HCT116 (cell line): ENCODE measurements at regions not wholly inside any gene's neighbourhood (a gene's known extent, or its start where the extent isn't known, plus 50 kb on each side); places are given as distances from the start of the nearest gene placed in this dataset.

Experiments
- ATAC-seq: fragments of 200-7000 bp; cut with Tn5 transposase; 2 replicates; pipeline ENCODE4 v1.9.1; 2020; ENCODE audit warnings: mild to moderate bottlenecking, moderate library complexity
- BruUV-seq: library from RNA; stranded (reverse); fragments of 400-500 nt; replicated peaks from 2 replicates; lab custom pipeline; 2021; lab: Mats Ljungman, UMichigan
- CTCF ChIA-PET: fragments of 300-600 bp; sonication (Branson Sonifier 250); formaldehyde crosslinking; loops from one replicate; lab custom pipeline; 2021; ENCODE audit warnings: antibody characterized with exemption; lab: Charles Lee
- POLR2A ChIA-PET: fragments of 300-600, 350-600 bp; sonication (Branson Sonifier 250); formaldehyde crosslinking; loops from one replicate; lab custom pipeline; 2021; ENCODE audit warnings: antibody characterized with exemption; lab: Charles Lee
- RAD21 ChIA-PET, 2 experiments: fragments of 300-600 bp; sonication (Branson Sonifier 250); formaldehyde crosslinking; loops; one replicate each; lab custom pipeline; 2023; ENCODE audit warnings: low total read pairs in 2 of 2; ENCODE audit not compliant: uncharacterized antibody in 2 of 2, unreplicated experiment in 2 of 2, low non-redundant PET in 1 of 2; lab: Charles Lee
- DNase-seq: peaks from one replicate; pipeline ENCODE4 v3.0.0-alpha.2; 2010; ENCODE audit warnings: low read depth, low spot score
- H2AFZ ChIP-seq: fragments of 200-600 bp; shearing (Covaris generic), sonication (generic); 2 replicates; pipeline ENCODE4 v1.6.1; 2017; ENCODE audit warnings: low read depth, mixed run types, mixed read lengths, antibody characterized with exemption, low read length; ENCODE audit not compliant: poor library complexity, severe bottlenecking
- H3K27ac ChIP-seq: 2 replicates; pipeline ENCODE4 v1.5.1; 2012; ENCODE audit warnings: low read depth, low read length
- H3K27me3 ChIP-seq: fragments of 200-600 bp; sonication (generic); 2 replicates; pipeline ENCODE4 v1.6.1; 2016; ENCODE audit warnings: mixed run types, low read length, mixed read lengths; ENCODE audit not compliant: insufficient read depth
- H3K36me3 ChIP-seq, 2 experiments: fragments of 200-500 bp in 1 of 2; fragments of 200-600 bp in 1 of 2; sonication (Bioruptor generic) in 1 of 2; sonication (generic) in 1 of 2; 2 replicates each; pipeline versions ENCODE4 v1.5.1 to v1.6.1; 2014 to 2016; ENCODE audit warnings: low read length in 2 of 2, inconsistent platforms in 1 of 2, mixed read lengths in 1 of 2, mixed run types in 1 of 2; ENCODE audit not compliant: insufficient read depth in 2 of 2, control insufficient read depth in 1 of 2
- H3K4me1 ChIP-seq, 2 experiments: fragments of 200-600 bp in 1 of 2; sonication (generic) in 1 of 2; 2 replicates each; pipeline versions ENCODE4 v1.5.1 to v1.6.1; 2012 to 2017; ENCODE audit warnings: low read length in 2 of 2, inconsistent platforms in 1 of 2, mild to moderate bottlenecking in 1 of 2, mixed read lengths in 1 of 2, mixed run types in 1 of 2, moderate library complexity in 1 of 2; ENCODE audit not compliant: insufficient read depth in 2 of 2, control insufficient read depth in 1 of 2
- H3K4me2 ChIP-seq: fragments of 200-600 bp; sonication (generic); 2 replicates; pipeline ENCODE4 v1.6.1; 2017; ENCODE audit warnings: mixed run types, low read length, mixed read lengths
- H3K4me3 ChIP-seq, 2 experiments: fragments of 200-600 bp in 1 of 2; sonication (generic) in 1 of 2; replicated peaks in 1 of 2; 2 replicates each; pipeline ENCODE4 v1.5.1; 2011 to 2016; ENCODE audit warnings: low read length in 2 of 2, control low read depth in 1 of 2, low read depth in 1 of 2, mild to moderate bottlenecking in 1 of 2, mixed read lengths in 1 of 2, mixed run types in 1 of 2
- H3K79me2 ChIP-seq: fragments of 200-600 bp; sonication (generic); 2 replicates; pipeline ENCODE4 v1.6.1; 2017; ENCODE audit warnings: mild to moderate bottlenecking, mixed run types, low read length, moderate library complexity, mixed read lengths; ENCODE audit not compliant: insufficient read depth
- H3K9ac ChIP-seq: fragments of 200-600 bp; sonication (generic); 2 replicates; pipeline ENCODE4 v1.6.1; 2016; ENCODE audit warnings: low read length, mixed read lengths
- H3K9me2 ChIP-seq: fragments of 200-600 bp; sonication (generic), shearing (Covaris generic); 2 replicates; pipeline ENCODE4 v1.6.1; 2017; ENCODE audit warnings: mixed run types, mild to moderate bottlenecking, moderate library complexity; ENCODE audit not compliant: insufficient read depth
- H3K9me3 ChIP-seq, 2 experiments: fragments of 200-500 bp in 1 of 2; fragments of 200-600 bp in 1 of 2; sonication (Bioruptor generic) in 1 of 2; sonication (generic) in 1 of 2; 2 replicates each; pipeline ENCODE4 v1.6.1; 2014 to 2017; ENCODE audit warnings: low read length in 2 of 2, mixed read lengths in 2 of 2, inconsistent platforms in 1 of 2, low read depth in 1 of 2, mild to moderate bottlenecking in 1 of 2, mixed run types in 1 of 2, moderate library complexity in 1 of 2; ENCODE audit not compliant: control insufficient read depth in 1 of 2, insufficient read depth in 1 of 2
- H4K20me1 ChIP-seq: fragments of 200-600 bp; sonication (generic), shearing (Covaris generic); 2 replicates; pipeline ENCODE4 v1.6.1; 2017; ENCODE audit warnings: mixed run types, mild to moderate bottlenecking, moderate library complexity; ENCODE audit not compliant: insufficient read depth
- ATF3 ChIP-seq: IDR thresholded peaks from 2 replicates; pipeline ENCODE4 v1.6.1; 2012
- CEBPB ChIP-seq: IDR thresholded peaks from 2 replicates; pipeline ENCODE4 v1.6.1; 2012; ENCODE audit warnings: low read depth
- CTCF ChIP-seq, 3 experiments: fragments of 200-600 bp in 1 of 3; sonication (generic) in 1 of 3; IDR thresholded peaks in 2 of 3; conservative IDR thresholded peaks in 1 of 3; 2 replicates each; pipeline ENCODE4 v1.5.1; 2012 to 2017; ENCODE audit warnings: low read depth in 2 of 3, low read length in 2 of 3, antibody characterized with exemption in 1 of 3, borderline replicate concordance in 1 of 3, control low read depth in 1 of 3, mild to moderate bottlenecking in 1 of 3, mixed read lengths in 1 of 3, mixed run types in 1 of 3, moderate library complexity in 1 of 3; ENCODE audit not compliant: insufficient read depth in 1 of 3
- ELF1 ChIP-seq: IDR thresholded peaks from 2 replicates; pipeline ENCODE4 v1.6.1; 2012; ENCODE audit warnings: low read depth, borderline replicate concordance
- JUND ChIP-seq: IDR thresholded peaks from 2 replicates; pipeline ENCODE4 v1.6.1; 2012
- POLR2A ChIP-seq: IDR thresholded peaks from 2 replicates; pipeline ENCODE4 v1.7.0; 2011; ENCODE audit warnings: borderline replicate concordance; ENCODE audit not compliant: insufficient read depth, insufficient read length; ENCODE audit errors: extremely low read depth
- RAD21 ChIP-seq: IDR thresholded peaks from 2 replicates; pipeline ENCODE4 v1.6.1; 2012; ENCODE audit warnings: low read depth, mild to moderate bottlenecking
- SRF ChIP-seq: IDR thresholded peaks from 2 replicates; pipeline ENCODE4 v1.6.1; 2012; ENCODE audit warnings: low read depth
- YY1 ChIP-seq: IDR thresholded peaks from 2 replicates; pipeline ENCODE4 v1.6.1; 2011; ENCODE audit warnings: low read length, low read depth, moderate library complexity, mild to moderate bottlenecking; ENCODE audit not compliant: insufficient replicate concordance; ENCODE audit errors: extremely low read depth
- intact Hi-C: fragments of 100-400 bp; cut with micrococcal nuclease; formaldehyde crosslinking; loops from 2 replicates; pipeline ENCODE4 v1.10.0; 2022
- TF ChIP-seq, protein P1 (sequence below): IDR thresholded peaks from 2 replicates; pipeline ENCODE4 v1.6.1; 2012; ENCODE audit warnings: low read depth
- TF ChIP-seq, protein P2 (sequence below): IDR thresholded peaks from 2 replicates; pipeline ENCODE4 v1.6.1; 2012

DNA sequence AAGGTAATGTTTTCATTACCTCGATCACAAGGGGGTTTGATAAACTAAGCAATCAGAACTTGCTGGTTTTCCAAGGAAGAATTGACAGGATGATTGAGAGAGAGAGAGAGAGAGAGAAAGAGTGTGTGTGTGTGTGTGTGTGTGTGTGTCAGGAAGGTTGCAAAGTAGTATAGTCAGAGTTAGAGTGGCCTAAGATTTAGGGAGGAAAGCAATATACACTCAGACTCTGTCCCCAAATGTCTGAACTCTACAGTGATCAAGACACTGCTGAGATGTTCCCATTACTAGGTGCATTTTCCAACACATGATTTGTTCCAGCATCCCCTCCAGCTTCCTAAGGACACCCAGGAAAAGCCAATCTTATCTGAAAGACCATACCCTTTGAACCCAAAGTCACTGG is 1074.1 kb downstream of the BCL11B start:
- ATAC-seq (no peak), DNase-seq (no peak)
- BruUV-seq: no TSS peak
- H3K27me3 ChIP-seq: no peaks in the 10 kb centered on the region
- intact Hi-C loops: no loop called here
- H3K36me3 ChIP-seq: no peaks in the 10 kb centered on the region
- no peaks in the 10 kb centered on the region for H4K20me1 ChIP-seq
- no peaks in the 10 kb centered on the region for H3K9me2 ChIP-seq
- H3K79me2 ChIP-seq: no peaks in the 10 kb centered on the region
- ChIA-PET CTCF (no interaction called here), RAD21 (no interaction called here), POLR2A (no interaction called here)
- H3K9ac ChIP-seq: no peak overlapping the region
- no peak overlapping the region for H3K4me2 ChIP-seq
- TF ChIP-seq CTCF (IDR thresholded peaks at IDR 0.05 in 2 of 3, conservative IDR thresholded peaks at IDR 0.05 in 1 of 3; ENCODE audit: borderline replicate concordance in 1 of 3, insufficient read depth in 1 of 3, low read depth in 2 of 3, low read length in 2 of 3) (no peak), ELF1 (no peak), YY1 (no peak), RAD21 (no peak), POLR2A (no peak), CEBPB (no peak), ATF3 (no peak), SRF (no peak), JUND (no peak)
- TF ChIP-seq, protein P1, sequence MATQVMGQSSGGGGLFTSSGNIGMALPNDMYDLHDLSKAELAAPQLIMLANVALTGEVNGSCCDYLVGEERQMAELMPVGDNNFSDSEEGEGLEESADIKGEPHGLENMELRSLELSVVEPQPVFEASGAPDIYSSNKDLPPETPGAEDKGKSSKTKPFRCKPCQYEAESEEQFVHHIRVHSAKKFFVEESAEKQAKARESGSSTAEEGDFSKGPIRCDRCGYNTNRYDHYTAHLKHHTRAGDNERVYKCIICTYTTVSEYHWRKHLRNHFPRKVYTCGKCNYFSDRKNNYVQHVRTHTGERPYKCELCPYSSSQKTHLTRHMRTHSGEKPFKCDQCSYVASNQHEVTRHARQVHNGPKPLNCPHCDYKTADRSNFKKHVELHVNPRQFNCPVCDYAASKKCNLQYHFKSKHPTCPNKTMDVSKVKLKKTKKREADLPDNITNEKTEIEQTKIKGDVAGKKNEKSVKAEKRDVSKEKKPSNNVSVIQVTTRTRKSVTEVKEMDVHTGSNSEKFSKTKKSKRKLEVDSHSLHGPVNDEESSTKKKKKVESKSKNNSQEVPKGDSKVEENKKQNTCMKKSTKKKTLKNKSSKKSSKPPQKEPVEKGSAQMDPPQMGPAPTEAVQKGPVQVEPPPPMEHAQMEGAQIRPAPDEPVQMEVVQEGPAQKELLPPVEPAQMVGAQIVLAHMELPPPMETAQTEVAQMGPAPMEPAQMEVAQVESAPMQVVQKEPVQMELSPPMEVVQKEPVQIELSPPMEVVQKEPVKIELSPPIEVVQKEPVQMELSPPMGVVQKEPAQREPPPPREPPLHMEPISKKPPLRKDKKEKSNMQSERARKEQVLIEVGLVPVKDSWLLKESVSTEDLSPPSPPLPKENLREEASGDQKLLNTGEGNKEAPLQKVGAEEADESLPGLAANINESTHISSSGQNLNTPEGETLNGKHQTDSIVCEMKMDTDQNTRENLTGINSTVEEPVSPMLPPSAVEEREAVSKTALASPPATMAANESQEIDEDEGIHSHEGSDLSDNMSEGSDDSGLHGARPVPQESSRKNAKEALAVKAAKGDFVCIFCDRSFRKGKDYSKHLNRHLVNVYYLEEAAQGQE: no peak
- TF ChIP-seq, protein P2, sequence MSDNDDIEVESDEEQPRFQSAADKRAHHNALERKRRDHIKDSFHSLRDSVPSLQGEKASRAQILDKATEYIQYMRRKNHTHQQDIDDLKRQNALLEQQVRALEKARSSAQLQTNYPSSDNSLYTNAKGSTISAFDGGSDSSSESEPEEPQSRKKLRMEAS: no peak
- H3K9me3 ChIP-seq: peaks cover 0 to 6% of the 10 kb centered on the region in 2 experiments; a peak in 1 of 4 replicates
- no peak overlapping the region for H3K27ac ChIP-seq
- H3K4me3 ChIP-seq: no peak overlapping the region
- H3K4me1 ChIP-seq: no peaks in the 10 kb centered on the region
- H2AFZ ChIP-seq: no peak overlapping the region
